ENCODE measurements at regions not wholly inside any gene's neighbourhood (a gene's known extent, or its start where the extent isn't known, plus 50 kb on each side); places are given as distances from the start of the nearest gene placed in this dataset.

DNA sequence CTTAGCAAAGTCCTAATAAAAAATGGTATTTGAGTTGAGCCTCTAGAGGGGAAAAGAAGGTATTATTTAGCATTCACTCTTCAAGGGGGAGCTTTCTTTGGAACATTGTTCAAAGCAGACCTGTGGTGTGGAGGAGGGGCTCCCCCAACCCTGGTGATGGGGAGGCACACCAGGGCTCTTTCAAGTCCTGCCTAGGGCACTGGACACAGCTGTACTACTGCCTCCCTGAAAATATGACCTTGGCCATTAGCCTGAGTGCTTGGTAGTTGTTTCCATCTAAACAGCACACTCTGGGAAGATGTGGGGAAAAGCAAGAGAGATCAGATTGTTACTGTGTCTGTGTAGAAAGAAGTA lies 215.1 kb upstream of the CNR1 start:
- no peak for DNase-seq (ENCODE audit: low spot score)

DNA sequence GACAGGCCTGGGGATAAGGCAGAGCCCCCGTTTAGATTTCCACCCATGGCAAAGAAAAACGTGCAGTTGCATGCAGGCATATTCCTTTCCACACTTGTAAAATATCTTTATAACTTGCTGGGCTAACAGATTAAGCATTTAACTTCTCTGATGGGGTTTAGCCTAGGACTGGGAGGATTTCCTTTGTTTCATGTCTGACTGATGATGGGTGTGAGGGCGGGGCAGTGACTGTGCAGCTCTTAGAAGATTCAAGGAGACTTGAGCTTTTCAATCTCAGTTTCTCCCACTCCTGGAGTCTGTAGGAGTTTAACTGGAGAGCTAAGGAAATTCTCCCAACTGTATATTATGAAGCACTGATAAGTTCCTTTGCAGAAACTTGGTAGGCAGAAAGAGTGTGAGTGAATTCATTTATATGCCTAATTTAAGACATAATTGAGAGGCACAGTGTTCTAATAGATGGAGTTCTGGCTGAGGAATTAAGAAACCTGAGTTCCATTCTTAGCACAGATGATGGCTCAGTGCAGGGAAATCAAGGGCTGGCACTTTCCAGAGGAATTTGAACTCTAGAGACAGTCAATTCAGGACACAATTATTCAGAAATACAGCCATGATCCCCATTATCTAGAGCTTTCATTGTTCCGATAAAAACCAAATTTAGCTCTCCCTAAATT lies 214.6 kb upstream of the CNR1 start:
- DNase-seq (ENCODE audit: low spot score) = no peak

DNA sequence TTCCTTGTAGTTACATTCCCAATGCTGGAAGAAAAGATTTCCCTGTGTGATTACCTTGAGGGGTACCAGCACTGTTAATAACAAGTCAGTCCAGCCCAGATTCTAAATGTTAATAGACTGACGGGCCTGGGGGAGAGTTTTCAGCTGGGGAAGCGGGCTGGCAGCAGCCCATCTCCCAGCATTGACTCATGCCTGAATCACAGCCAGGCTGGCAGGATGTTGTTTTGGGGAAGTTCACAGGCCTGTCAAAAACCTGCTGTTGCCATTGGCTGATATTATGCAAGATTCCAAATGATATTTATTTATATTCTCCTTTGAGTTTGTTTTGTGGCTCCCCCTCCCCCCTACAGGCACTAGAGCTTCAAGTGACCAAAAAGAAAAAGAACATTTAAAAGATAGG lies 213.9 kb upstream of the CNR1 start:
- no peak for DNase-seq (ENCODE audit: low spot score)

DNA sequence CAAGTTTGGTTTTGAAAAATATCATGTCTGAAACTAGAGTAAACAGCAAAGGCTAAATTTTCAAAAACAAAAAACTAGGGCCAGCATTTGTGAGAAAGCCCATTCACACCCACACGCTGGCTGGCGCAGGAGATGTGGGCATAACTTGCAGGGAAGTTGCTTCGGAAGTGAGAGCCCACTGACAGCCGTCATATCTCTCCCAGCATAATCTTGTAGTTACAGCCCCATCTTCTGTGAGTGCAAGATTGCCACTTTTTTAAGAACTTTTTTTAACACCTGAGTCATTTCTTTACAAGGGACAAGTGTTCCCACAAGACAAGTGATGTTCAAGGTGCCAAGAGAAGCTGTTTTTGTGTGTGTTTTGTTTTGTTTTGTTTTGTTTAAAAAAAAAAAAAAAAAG lies 212.5 kb upstream of the CNR1 start:
- no peak for DNase-seq (ENCODE audit: low spot score)

DNA sequence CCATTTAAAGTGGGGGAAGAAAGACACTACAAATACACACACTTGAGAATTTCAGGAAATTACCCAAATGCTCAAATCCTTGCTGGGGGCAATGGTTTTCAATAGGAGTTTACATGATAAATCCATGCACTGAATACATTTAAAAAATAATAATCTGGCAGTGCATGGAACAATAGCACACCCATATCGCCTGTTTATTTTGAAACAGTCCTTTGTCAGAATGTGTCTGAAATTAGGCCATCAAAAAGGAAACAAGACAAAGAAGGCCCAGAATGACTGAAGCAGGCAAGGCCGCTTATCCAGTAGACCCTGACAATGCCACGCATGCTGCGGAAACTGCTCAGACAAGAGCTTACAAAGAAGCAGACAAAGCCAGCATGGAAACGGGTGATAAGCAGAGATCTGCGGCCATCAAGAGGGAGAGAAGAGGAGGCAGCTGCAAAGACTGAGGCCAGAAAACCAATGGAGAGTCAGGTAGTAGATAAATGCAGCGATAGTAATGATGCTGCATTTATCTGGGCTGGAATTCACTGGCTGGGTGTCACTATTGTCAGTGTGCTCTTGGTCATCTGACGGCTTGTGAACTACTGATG lies 211.9 kb upstream of the CNR1 start:
- DNase-seq (ENCODE audit: low spot score) = no peak

DNA sequence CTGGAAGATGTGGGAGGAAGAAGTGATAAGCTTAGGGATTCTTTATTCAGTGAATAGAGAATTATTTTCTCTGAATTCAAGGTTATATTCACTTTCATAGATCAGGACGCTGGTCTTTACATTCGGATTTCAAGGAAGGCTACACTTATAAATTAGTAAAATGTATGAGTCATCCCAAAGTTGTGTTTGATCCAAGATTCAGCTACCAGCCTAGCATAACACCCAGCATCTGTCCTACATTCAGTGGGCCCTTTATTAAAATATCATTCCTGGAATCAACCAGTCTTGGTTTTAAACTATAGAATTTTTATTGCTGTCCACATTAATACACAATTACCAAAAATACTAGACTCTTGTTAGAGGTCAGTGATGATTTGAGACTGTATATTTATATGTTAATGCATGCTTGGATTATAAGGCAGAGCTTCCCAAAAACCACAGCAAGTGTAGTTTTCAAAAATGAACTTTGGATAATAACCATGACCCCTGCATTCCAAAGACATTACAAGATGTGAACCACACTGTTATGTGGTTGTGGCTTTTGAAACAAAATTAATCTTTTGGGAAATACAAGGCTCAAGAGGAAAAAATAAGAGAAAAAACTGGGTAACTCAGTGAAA lies 210.7 kb upstream of the CNR1 start:
- no peak for DNase-seq (ENCODE audit: low spot score)

DNA sequence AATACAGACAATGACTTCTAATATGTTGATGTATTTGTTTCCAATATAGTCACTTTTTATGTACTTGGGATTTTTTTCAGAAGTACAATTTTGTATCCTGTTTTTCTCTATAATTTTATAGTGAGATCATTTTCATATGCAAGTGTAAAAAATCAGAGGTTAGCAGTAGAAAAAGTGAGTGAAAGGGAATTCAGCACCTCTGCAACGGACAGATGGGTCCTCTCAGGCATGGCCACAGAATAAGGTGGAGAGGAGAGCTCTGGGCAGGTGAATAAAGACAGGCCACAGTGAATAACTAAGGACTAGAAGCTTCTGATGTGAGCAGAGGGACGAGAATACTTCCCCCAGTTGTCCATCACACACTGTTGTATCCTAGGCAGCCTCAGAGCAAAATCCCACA lies 210.1 kb upstream of the CNR1 start:
- no peak for DNase-seq (ENCODE audit: low spot score)

DNA sequence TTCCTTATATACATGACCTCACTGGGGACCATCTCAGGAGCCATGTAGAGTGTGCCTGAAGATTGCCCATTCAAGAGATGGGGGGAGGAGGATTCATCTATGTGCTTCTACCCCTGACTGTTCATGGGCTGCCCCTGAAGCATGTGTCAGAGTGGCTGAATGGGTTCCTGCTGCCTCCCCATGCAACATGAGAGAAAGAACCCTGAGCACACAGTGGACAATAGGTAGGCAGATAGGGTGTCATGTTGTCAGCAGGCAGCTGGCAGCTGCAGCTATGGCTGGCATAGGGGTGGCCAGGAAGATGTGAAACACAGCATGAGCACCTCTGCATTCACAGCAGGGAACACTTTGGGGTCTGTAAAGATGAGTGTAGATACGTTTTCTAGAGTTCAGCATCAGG lies 208.4 kb upstream of the CNR1 start:
- DNase-seq (ENCODE audit: low spot score) = no peak

DNA sequence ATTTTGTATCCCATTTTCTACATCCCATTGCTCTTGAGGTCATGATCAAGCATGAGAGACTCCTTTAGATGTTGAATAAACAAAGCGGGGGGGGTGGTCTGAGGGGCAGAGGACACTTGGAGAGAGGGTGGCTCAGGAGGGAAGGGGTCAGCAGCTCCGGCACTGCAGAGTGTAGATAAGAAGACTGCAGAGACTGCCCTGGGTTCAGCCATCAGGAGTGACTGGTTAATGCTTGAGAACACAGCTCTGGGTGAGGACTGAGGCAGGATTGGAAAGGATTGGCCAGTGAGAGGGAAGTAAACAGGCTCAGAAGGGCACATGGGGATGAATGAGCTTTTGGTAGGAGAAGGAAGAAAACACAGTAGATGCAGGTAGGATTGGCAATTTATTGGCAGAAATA lies 205.3 kb upstream of the CNR1 start:
- no peak for DNase-seq (ENCODE audit: low spot score)

DNA sequence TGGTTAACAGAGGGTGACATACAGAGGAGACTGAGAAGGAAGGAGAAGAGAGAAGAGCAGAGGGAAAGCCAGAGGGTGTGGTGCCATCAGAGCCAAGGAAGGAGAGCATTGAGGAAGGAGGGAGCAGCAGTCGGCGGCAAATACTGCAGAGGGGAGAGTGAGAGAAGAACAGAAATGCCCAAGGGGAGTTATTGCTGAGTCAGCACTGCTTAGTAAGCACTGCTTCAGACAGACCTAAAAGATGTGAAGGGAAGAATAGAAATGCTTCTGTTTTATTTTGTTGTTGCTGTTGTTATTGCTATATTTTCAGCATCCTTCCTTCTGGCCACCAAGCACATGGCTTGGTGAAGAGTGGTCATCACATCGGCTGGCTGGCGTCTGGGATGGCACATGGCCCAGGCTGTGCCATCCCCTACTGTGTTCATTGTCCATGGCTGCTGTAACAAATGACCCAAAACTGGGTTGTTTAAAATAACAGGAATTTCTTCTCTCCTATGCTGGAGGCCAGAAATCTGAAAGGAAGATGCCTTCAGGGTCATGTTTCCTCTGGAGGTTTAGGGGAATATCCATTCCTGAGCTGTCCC lies 204.1 kb upstream of the CNR1 start:
- no peak for DNase-seq (ENCODE audit: low spot score)

DNA sequence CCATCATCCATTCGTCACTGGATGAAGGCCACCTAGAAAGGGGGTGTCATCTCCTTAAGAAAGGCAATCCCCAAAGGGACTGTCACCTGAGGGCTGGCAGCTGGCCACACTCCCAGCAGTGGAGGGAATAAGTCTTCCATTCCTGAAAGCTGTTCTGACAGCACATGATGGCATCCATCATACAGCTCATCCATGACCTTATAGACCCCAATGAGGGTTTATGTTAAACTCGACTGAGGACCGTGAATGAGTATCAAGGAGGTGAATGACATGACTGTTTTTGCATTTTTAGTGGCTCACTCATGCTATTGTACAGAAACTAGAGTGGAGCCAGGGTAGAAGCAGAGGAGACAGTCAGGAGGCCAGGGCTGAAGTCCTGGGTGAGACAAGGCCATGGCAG lies 203.1 kb upstream of the CNR1 start:
- DNase-seq (ENCODE audit: low spot score) = no peak

DNA sequence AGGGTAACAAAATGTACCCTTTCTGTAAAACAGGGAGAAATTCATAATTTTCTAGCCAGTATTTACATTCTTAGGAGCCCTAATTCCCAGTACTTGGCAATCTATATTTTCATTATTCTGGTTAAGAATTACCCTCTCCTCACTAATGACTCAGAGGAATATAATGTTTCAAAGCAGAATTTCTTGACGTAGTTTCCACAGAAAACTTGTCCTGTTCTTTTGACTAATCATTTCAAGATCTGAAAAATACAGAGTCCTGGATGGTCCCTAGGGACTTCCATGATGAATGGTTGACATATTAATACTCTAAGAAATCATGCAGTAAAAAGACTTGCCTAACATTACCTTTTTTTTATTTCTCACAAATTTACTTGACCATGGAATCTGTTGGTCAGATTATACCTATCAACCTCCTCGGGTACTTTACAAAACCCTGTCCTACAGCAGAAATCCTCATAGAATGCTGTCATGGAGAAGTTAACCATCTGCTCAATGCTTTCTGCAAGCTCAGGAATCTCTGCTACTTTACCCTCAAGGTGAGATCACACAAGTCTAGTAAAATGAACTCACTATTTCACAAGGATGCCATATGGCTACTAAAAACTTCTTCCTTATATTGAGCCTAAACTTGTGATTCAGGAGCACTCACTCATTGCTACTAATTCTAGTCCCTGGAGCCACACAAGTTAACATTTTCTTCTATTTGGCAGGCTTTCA lies 202.1 kb upstream of the CNR1 start:
- no peak for DNase-seq (ENCODE audit: low spot score)

DNA sequence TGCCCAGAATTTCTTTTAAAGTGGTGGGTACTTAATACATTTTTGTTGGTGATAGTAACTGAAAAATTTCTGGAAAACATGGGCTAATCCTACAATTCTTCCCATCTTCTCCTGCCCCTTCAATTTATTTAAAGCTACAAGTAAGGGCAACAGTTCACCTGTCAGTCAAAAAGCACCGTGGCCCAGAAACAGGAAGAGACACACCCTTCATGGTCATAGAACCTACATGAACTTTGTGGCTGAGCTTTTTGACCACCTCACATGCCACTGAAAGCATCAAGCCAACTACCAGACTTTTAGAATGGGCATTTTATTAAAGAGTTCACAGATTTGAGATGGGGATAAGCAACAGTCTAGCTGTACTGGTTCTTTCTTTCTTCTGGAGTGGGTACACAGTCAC lies 201.1 kb upstream of the CNR1 start:
- no peak for DNase-seq (ENCODE audit: low spot score)

DNA sequence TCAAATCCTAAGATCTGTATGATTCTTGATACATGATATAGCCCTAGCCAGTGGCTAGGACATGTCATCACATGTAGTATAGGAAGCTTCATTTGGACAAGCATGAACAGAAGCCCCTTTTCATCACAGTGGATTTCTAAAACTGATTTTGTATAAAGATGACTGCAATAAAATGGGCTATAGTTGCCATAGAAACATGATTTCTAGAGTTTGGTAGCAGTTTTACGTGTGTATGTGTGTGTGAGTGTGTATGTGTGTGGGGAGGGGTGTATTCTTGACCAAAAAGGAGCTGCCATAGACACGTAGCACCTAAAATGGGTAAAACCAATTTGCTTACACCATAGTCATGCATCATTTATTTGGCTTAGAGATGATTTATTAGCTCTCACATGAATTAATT lies 200.5 kb upstream of the CNR1 start:
- DNase-seq (ENCODE audit: low spot score) = no peak

DNA sequence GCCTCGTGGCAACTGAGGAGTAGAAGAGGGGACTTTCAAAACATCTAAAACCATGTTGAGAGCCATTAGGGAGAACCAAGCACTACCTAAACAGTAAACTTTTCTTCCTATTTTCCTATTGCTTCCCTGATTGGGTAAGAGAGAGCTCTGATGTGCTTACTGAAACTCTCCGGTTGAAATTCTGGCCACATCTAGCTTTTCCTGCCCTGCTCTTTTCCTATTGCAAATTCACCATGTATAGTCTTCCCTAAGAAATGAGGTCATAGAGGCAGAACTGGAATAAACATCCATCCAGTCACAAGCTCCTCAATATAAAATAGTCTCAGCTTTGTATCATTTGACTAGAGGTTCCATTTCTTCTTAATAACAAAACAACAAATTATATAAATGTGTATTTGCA lies 199.5 kb upstream of the CNR1 start:
- no peak for DNase-seq (ENCODE audit: low spot score)

DNA sequence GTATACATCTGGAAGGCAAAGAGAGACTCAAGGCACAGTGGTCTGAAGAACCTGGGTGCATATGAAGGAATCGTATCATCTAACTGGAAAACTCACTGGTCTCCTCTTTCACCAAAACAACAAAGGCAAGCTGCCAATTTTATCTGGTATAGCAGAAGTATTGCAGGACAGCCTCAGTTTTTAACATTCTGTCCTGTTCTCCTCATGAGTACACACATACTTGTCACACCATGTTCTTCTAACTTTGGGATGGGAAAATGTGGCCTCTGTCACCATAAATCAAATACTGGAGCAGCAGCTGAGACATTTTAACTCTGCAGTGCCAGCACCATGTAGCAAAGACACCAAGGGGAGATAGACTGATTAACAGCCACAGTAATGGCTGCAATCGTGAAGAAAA lies 199.1 kb upstream of the CNR1 start:
- no peak for DNase-seq (ENCODE audit: low spot score)

DNA sequence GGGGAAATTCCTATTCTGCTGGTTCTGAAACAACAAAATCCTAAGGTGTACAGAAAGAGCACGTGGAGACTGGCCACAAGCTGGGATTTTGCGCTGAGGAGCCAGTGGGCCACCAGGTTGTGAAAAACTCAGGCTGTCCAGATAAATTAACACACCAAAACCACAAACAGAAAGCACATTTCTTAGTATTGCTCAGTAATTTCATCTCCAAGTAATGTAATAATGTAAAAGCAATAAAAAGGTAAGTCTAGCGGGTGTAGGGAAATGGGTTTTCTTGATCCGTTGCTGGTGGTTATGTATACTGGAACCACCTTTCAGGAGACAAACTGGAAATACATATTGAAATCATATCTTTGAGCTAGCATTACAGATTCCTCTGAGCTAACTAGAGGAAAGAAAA lies 195.6 kb upstream of the CNR1 start:
- no peak for DNase-seq (ENCODE audit: low spot score)

DNA sequence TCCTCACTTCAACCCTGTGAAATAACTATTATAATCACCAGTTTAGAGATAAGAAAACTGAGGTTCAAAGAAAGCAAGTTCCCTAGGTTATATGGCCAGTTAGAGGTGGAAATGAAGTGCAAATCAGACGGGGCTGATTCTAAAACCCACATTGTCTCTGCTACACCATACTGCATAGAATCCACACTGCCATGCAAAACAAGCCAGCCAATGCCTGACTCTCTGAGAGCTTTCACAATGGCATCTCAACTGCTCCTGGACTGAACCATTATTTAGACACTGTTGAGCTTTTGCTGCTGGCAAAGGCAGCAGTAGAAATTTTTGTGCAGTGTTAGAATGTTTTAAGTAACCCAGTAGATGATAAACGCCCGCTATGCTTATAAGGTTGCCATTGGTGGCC lies 195.2 kb upstream of the CNR1 start:
- no peak for DNase-seq (ENCODE audit: low spot score)

DNA sequence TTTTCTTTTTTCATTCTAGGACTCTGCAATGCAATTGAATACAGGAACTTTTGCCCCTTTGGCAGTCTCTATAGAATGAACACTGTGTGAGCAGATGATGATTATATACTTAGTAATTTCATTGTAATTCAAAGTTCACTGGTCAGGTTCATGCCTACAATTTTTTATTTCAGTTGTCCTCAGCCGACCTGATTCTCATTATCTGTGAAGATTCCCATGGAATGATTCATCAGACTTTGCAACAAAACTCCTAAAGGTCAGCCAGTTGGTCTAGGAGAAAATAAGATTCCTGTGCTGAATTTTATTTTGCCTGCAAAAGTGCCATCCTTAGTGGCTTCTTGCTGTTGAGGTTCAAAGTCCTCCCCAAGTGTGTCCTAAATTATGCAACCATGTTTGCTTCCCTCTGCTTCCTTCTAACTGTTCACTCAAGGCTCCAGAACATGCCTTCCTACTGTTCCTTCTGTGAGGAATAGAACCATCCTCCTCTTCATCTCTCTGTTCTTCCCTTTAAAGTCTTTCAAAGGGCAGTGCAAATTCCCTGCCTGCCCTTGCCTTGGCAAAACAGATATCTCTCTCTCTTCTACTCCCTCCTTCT lies 194.2 kb upstream of the CNR1 start:
- no peak for DNase-seq (ENCODE audit: low spot score)

DNA sequence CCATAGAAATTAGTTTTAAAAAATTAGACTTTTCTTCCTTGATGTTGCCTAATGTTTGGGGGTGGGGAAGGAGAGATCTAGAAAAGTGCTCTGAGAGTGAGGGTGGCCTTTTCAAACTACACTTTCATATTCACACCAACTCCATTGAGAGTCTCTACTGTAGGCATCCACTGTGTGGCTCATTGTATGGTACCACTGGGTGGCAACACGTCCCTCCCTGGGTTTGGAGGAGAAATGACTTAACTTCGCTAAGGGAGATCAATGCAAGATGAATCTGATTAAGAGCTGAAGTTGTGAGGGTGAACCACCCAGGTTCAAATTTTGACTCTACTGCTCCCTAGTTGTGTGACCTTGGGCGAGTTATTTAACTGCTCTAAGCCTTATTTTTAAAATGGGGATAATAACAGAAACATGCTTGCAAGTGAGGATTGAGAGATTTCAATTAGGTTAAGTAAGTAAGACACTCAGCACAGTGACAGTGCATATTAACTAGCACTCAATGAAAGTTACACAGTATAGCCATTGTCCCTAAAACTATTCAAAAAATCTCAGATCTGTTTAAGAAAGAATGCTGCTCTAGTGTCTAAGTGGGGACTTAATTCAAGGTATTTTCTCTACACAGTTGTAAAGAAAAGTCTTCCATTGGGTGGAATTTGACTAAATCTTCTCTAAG lies 193.5 kb upstream of the CNR1 start:
- no peak for DNase-seq (ENCODE audit: low spot score)

DNA sequence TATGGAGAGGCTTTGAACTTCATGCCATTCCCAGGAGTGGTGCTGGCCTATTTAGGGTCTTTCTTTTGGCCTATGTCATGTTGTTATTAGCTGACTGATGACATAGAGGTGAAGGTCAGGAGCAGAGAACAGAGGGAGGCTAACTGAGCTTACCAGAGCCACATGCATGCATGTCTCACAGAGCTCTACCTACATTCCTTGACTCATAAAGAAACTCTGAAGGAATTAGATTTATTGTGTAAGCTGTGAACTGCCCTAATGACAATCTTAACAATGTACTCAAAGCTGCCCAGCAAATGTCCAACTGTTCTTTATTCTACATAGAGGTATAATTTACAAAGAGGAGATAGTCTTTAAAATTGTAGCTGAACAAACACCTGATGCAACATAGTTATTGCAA lies 192.7 kb upstream of the CNR1 start:
- DNase-seq (ENCODE audit: low spot score) = no peak

DNA sequence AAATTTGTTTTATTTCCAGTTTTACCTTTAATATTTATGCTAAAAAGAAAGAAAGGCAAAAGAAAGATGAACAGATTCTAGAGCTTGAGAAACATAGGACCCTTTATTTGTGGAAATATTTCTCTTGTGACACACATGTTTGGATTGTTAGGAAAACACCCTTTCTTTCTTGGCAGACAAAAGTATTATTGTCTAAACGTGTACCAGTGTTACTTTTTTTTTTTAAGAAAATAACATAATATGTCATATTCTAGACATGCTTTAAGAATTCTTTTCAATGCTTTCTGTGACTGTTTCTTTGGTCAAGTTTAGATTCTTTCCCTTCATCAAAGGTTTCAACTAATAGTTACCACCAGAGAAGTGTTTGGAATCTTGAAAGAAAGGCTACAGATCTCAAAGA lies 183.4 kb upstream of the CNR1 start:
- no peak for DNase-seq (ENCODE audit: low spot score)

Data from mucosa of gallbladder (tissue), 1 donor.